HG03045 (cell line): ENCODE measurements at regions not wholly inside any gene's neighbourhood (a gene's known extent, or its start where the extent isn't known, plus 50 kb on each side); places are given as distances from the start of the nearest gene placed in this dataset.
A peak's percentile ranks its signal among the peaks of the same experiment; 100 is the strongest.
"Not testable (repeated sequence)": the region's sequence is repeated elsewhere in the genome, so short reads cannot be mapped to it uniquely, and the experiment has no call there.

Source experiments
- ATAC-seq: cut with Tn5 transposase; IDR thresholded peaks from one replicate; pipeline ENCODE4 v1.9.1; 2021; ENCODE audit warnings: mild to moderate bottlenecking, moderate library complexity; ENCODE audit not compliant: unreplicated experiment

DNA sequence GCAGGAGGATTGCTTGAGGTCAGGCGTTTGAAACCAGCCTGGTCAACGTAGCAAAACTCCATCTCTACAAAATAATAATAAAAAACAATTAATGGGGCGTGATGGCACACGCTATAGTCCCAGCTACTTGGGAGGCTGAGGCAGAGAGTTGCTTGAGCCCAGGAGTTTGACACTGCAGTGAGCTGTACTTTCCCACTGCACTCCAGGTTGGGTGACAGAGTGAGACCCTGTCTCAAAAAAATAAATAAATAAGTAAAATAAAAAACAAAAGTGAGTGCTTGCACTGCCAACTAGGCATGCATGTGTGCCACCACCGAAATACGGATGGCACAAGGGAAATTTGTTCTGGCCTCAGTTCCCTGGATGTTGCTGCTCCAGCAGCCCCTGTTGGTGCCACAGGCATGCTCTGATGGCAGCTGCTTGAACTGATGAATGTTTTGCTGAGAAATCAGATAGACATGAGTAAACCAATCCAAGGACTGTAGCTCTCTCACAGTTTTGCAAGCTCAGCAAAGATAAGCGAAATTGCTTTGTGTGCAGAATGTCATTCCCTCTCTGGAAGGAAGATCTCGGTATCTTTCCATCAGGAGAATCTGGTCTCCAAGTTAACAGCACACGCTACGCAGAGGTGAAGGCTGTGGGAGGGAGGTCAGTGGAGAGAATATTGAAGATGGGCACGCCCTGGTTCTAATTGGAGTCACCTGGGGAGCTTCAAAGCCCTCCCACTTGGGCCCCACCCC lies 188.0 kb upstream of the SLC24A3 start:
- no peak for ATAC-seq

DNA sequence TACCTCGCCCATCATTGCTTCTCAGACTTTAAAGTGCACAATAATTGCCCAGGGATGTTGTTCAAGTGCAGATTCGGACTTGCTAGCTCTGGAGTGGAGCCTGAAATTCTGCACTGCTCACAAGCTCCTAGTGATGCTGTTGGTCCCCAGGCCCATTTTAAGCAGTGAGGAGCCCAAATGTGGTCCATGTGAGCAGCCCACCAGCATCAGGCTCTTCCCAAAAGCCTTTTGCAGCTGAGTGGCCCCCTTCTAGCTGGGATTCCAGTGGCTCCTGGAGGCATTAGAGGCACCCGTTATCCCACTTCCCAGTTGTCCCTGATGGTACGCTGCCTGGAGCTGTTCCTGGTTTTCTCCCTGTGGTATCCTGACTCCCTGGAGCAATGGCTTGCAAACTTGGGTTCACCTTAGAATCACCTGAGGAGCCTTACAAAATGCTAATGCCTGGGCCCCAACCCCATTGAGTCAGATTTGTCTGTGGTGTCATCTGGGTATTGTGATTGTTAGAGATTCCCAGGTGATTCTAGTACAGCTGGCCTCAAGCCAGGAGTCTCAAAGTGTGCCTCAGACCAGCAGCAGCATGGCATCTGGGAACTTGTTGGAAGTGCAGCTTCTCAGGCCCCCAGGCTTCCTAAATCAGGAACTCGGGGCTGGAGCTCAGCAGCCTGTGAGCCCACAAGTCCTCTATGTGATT lies 186.9 kb upstream of the SLC24A3 start:
- peak; percentile 15 for ATAC-seq

DNA sequence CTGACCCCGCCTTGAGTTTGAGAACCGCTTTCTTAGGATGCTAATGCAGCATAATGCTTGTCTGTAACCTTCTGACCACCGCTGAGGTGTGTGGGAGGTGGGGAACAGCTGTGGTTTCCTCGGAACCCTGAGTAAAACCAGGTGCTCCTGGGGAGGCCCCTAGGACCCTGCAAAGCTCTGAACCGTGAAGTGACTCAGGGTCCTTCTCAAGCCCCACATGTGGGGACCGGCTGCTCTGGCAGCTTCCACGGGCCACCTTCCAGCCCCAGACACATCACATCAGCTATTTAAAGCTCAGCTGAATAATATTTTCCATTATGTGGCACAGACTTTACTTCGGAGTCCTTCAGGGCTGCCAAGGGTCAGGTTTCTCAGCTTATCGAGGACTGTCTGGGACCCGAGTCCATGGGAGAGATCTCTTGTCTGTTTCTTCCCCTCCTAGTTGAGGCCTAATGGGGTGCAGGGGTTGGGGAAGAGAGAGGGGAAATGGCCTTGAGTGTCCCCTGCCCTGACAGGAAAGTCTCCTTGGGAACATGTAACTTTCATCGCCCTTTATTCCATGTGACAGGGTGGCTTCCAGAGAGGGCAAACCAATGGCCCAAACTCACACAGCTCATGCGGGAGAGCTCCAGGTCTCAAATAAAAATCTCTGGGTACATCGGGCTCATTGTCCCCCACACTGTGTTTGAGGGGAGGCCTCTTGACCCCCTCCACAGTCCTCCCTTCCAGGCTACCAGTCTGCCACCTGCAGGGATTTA lies 186.1 kb upstream of the SLC24A3 start:
- peak; percentile 74 for ATAC-seq

DNA sequence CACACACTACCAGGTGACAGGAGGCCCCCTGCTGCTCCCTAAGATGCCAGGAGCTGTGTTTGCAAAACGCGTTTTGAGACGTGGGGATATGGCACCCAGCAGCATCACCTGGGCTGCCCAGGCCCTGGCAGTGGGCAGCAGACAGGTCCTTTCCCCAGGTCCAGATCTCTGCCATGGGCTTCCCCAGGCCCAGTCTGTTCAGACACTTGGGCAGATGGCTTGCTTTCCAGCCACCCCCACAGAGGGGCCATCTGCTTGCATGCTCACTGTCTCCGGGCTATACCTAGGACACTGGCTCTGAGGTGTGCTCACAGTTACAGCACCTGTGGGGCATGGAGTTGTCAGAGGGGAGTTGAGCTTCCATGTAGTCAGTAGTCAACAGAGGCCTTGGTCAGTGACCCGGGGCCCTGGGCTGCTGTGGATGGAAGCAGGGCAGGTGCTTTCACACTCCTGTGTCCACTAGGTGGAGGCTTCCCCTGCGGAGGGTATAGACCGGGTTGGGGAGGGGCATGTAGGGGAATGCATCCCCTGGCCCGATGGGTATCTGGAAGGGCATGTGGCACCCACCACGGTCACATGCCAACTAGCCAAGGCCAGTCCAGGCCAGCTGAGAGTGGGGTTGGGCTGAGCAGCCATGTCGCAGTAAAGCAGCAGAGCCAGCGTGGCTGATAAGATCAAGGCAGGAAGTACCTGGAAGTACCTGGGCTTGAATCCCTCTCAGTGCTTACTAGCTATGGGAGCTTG lies 185.4 kb upstream of the SLC24A3 start:
- no peak for ATAC-seq

DNA sequence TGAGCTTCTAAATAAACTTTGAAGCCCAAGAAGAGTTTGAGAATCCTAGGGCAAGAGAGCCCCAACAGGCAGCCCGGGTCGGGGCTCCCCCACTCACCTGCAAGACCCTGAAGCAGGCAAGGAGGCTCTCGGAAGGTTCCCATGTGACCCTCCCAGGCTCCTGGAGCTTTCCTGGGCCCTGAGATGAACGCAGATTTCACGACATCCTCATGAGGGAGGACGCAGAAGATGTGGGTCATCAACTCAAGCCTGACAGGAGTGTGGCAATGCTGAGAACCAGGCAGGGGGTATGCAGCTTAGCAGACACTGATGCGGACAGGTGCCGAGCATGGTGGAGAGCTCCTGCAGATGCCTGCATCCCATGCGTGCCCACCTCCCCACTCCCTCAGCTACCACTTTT lies 184.5 kb upstream of the SLC24A3 start:
- no peak for ATAC-seq

DNA sequence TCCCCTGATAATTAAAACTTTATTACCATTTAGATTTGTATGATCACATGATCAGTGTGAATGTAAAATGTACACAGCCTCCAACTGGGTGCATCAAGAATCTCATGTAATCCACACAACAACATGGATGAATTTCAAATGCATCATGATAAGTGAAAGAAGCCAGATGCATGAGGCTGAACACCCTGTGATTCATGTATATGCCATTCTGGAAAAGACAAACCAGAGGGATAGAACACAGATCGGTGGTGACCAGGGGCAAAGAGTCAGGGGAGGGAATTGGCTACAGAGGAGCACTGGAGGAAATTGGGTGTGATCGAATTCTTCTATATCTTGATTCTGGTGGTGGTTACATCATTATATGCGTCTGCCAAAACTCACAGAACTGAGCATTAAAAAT lies 170.7 kb upstream of the SLC24A3 start:
- ATAC-seq, result no peak

DNA sequence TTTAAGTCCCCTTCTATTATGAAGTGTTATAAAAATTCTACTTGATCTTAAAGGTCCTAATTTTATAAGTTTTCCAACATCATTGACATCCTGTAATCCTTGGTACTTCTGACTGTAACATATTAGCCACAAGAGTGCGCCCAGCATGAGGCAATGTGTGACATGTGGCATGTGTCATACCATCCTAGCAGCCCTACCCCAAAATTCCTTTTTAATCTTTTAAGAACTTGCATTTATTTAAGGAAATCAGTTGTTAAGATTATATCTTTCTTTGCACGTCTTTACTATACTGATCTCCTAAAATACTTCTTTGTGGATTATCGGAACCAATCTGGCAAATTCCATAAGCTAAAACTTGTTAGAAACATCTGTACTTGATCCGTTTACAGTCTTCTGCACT lies 167.1 kb upstream of the SLC24A3 start:
- ATAC-seq, result no peak

DNA sequence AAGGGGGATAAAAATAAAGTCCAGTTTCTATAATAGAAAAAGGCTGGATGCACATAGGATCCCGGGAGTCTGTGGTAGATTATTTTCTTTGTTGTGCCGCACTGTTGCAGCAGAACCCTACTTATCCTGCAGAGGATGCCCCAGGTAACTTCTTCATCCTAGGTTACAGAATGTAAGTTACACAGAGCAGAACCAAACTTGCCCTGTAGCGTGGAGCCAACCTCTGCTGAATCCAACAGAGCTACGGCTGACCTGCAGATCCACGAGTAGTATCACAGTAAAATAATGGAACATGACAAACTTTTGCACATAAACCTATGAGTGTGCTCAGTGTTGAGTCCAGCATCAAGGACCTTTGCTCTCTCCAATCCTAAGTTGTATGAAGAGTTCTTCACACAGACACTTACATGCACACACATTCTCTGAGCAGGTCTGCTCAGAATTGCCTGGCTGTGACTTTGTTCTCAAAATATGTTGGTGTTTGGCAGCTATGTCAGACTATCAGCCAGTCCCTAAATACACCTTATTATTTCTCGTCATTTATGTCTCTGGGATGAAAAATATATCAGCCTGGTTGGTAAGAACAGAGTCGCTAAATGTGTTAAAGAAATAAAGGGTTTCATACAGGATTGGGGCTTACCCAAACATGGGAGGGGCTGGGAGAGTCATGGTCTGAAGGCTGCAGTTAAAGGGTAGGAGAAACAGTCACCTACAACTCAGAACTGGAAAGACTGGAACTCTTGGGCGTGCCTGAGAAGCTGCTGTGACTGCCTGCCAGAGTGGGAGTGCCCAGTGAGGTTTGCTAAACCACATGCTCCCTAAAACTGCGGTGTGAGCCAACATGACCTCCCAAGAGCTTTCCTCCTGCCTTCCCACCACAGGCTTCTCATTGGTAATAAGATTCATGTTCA lies 165.1 kb upstream of the SLC24A3 start:
- no peak for ATAC-seq

DNA sequence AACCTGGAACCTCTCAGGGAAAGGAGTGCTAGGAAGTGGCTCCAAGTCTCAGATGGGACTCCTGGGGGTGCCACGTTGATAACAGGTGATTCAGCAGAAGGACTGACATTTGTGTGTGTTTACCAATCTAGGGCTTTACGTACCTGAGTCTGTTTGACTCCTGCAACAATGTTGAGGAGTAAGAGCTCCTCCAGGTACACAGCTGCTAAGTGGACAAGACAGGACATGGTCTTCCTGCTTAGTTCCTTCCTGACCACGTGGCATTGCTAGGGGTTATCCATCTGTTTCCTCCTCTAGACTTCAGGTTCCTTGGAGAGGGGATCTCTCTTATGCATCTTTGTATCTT lies 164.5 kb upstream of the SLC24A3 start:
- no peak for ATAC-seq

DNA sequence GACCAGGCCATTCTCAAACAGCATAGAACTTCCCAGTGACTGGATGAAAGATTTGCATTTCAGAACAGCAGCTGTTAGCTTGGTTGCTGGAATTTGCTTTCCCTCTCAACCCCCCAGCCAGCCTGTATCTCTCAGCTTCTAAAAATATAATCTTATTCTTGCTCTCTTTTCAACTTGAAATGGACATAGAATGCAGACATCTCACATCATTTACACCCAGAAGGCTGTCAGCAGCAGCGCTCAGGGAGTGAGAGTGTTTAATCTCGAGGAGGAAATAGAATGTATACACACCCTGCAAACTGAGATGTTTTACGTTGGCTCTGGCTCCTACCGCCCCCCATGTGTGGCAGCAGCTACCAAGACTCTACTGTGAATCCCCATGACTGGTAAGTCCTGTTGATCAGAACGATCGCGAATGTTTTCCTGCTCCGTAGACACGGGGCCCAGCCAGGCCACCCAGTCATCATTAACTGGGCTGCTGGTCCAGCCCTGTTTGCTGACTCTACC lies 163.4 kb upstream of the SLC24A3 start:
- ATAC-seq, result no peak

DNA sequence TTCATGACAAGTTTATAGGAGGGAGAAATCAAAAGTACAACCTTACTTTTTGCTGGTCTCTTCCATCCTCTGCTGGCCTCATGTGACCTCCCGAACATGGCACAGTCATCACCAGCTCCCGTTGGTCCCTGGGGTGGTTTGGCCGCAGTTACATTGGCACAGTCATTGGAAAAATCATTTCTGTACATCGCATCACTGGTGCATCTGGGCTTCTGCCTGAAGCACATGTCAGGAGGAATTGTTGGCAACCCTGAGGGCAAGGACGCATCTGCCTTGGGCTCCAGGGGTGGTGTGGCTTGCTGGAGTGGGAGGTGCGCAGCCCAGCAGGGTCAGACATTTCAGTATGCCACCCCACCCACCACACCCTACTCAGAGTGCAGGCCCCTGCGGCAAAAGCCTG lies 162.9 kb upstream of the SLC24A3 start:
- ATAC-seq, result no peak

DNA sequence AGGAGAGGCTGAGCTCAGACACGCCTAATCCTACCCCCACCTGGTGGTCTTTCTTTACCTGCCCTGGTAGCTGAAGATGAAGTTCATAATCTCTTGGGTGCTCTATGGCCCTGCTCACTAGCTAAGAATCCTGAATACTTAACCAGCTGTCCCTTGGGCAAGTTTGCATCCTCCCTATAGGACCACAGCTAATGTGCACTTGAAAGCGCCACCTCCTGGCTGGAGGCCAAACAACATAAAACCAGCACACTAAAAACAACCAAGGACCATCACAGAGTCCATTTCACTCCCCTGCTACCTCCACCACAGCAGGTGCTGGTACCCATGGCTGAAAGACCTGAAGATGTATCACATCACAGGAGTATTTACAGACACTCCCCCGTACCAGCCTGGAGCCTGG lies 155.5 kb upstream of the SLC24A3 start:
- no peak for ATAC-seq

DNA sequence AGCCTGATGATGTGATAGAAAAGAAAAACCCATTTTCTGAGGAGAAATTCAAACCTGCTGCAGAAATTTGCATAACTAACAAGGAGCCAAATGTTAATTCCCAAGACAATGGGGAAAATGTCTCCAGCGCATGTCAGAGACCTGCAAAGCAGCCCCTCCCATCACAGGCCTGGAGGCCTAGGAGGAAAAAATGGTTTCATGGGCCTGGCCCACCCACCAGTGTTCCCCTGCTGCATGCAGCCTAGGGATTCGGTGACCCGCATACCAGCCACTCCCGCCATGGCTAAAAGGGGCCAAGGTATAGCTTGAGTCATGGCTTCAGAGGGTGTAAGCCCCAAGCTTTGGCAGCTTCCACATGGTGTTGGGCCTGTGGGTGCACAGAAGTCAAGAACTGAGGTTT lies 147.7 kb upstream of the SLC24A3 start:
- not testable (repeated sequence) for ATAC-seq

DNA sequence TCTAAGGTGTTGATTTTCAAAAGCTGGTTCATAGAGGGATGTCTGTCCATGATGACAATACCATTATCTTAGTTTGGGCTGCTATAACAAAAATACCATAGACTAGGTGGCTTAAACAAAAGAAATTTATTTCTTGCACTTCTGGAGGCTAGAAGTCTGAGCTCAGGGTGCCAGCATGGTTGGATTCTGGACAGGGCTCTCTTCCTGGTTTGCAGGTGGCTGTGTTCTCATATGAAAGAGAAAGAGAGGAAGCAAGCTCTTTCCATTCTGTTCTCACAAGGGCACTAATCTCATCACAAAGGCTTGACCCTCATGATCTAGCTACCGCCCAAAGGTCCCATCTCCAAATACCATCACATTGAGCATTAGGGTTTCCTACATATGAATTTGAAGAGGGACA lies 144.5 kb upstream of the SLC24A3 start:
- no peak for ATAC-seq

DNA sequence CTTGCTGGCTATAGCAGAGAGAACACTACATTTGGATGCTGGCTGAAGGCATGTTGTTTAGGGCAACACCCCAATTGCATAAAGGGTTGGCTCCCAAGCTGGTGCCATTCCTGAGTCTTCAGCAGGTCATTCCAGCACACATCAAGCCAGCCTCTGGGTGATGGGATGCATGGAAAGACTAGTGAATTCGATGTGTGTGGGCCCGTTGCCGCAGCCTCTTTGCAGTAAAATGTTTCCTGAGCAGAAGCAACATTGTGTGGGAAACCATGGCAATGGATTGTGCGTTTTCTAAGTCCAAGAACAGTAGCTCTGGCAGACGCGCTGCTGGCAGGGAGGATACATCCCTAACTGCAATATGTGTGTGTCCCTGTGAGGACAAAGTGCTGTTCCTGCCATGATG lies 142.4 kb upstream of the SLC24A3 start:
- no peak for ATAC-seq

DNA sequence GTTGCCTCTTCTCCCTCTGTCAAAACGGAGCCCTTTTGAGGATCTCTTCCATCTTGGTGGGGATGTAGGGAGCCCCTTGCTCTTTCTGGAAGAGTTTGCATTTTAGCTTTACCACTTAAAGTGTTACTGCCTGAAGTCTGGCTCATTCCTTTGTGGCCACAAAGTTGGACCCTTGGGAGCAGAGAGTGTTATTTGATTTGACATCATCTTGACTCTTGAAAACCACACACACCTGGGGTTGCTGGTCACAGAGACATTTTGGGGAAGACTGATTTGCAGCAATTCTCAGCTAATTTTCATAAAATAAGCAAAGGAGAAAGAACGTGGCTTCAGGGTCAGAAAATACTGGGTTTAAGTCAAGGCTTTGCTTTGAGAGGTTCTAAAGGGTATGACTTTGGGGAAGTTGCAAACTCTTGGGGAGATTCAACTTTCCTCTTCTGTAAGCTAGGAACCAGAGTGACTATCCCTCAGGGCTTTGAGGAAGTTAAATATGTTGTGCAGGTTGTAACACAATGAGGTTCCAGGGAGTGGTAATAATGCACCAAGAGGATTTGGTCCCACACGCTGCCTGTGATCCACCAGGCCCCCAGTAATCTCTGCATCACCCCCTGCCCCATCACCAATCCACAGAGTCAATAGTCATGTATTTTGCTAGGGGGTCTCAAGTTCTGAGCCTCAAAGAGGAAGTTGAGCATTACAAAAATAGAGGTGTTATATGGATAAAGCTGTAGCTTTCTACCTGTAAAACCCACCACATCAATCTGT lies 141.6 kb upstream of the SLC24A3 start:
- no peak for ATAC-seq

DNA sequence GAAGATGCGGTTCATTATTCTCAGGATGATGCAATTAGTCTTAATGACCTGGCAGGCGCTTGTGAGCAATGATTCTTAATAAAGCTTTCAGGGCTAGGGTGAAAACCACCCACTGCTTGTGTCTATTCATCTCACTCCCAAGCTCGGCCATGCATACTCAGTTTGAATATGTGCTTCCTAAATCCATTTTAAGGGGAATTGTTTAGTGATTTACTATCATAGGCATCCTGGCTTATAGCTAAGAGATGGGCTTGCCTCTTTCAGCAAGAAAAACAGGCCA lies 141.1 kb upstream of the SLC24A3 start:
- no peak for ATAC-seq

DNA sequence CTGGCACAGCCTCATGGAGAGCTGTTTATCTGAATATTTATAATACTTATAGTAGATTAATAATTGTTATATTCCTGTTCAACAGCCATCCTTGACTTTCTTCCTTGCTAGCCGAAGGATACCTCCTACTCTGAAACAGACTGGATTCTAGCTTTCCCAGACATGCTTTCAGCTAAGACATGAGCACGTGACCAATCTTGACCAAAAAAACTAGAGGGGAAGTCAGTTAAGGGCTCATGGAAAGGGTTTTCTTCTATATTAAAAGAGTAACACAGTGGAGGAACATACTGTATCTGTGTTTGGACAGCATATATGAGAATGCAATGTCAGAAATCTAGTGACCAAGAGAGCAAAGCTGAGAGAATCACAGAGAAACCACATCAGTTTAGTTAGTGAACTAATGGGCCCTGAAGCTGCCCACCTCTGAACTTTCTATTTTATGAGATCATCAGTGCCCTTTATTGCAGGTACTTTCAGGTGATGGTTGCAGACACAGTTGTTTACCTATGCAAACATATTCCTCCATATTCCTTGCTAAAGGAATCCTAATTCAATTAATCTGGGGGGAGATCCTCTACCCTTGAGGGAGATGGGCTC lies 140.4 kb upstream of the SLC24A3 start:
- no peak for ATAC-seq

DNA sequence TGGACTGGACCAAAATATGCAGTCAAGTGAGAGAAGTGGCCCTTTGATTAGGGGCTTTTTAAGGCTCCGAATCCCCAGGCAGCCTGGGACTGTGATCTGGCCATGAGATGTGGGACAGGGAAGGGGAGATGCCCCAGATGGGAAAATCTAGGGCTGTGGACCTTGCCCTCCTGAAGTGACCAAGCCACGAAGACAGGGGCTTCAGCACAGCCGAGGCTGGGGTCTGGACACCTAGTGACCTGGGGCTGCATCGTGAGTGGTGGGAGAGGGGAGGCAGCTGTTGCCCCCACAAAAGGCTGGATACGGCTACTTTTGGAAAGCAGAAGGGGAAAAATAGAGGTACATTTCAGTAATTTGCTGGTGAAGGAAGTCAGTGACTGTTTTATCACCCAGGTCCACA lies 139.5 kb upstream of the SLC24A3 start:
- ATAC-seq, result no peak
